NCI-H1105 treated with DMSO at 0.1 percent for 48 hours (cell line): ENCODE measurements at regions not wholly inside any gene's neighbourhood (a gene's known extent, or its start where the extent isn't known, plus 50 kb on each side); places are given as distances from the start of the nearest gene placed in this dataset.
A peak's percentile ranks its signal among the peaks of the same experiment; 100 is the strongest.
"Not testable (repeated sequence)": the region's sequence is repeated elsewhere in the genome, so short reads cannot be mapped to it uniquely, and the experiment has no call there.

Experiments used
- DNase-seq: peaks from one replicate; lab custom pipeline; 2025; lab: John Stamatoyannopoulos, UW

GRCh38 chr7:34392972-34393371 lies 265.0 kb upstream of the NPSR1 start:
- no peak for DNase-seq

- no peak for DNase-seq
Observed at GRCh38 chr7:34396437-34397064, 261.5 kb upstream of the NPSR1 start.

GRCh38 chr7:34401776-34402175 lies 256.2 kb upstream of the NPSR1 start:
- DNase-seq, result no peak

- no peak for DNase-seq
Observed at GRCh38 chr7:34406848-34407530, 251.0 kb upstream of the NPSR1 start.

- no peak for DNase-seq
Observed at GRCh38 chr7:34407586-34407985, 250.4 kb upstream of the NPSR1 start.

GRCh38 chr7:34417781-34418180 lies 240.2 kb upstream of the NPSR1 start:
- no peak for DNase-seq

- DNase-seq, result no peak
Observed at GRCh38 chr7:34421526-34421925, 236.5 kb upstream of the NPSR1 start.

GRCh38 chr7:34425194-34425593 lies 232.8 kb upstream of the NPSR1 start:
- DNase-seq, result no peak

GRCh38 chr7:34425631-34426384 lies 232.2 kb upstream of the NPSR1 start:
- DNase-seq, result no peak

GRCh38 chr7:34430456-34430855 lies 227.6 kb upstream of the NPSR1 start:
- no peak for DNase-seq

- no peak for DNase-seq
Observed at GRCh38 chr7:34438436-34438835, 219.6 kb upstream of the NPSR1 start.

GRCh38 chr7:34445653-34446052 lies 212.4 kb upstream of the NPSR1 start:
- no peak for DNase-seq

GRCh38 chr7:34448531-34448930 lies 209.5 kb upstream of the NPSR1 start:
- not testable (repeated sequence) for DNase-seq

- no peak for DNase-seq
Observed at GRCh38 chr7:34449765-34450164, 208.3 kb upstream of the NPSR1 start.

- DNase-seq, result no peak
Observed at GRCh38 chr7:34451183-34451582, 206.8 kb upstream of the NPSR1 start.

GRCh38 chr7:34451923-34452322 lies 206.1 kb upstream of the NPSR1 start:
- DNase-seq, result no peak

GRCh38 chr7:34452363-34452762 lies 205.7 kb upstream of the NPSR1 start:
- no peak for DNase-seq

GRCh38 chr7:34453150-34453549 lies 204.9 kb upstream of the NPSR1 start:
- DNase-seq, result no peak

- DNase-seq, result peak; percentile 85
Observed at GRCh38 chr7:34454381-34454780, 203.6 kb upstream of the NPSR1 start.

GRCh38 chr7:34457329-34457728 lies 200.7 kb upstream of the NPSR1 start:
- DNase-seq, result no peak

- DNase-seq, result no peak
Observed at GRCh38 chr7:34463830-34464229, 194.2 kb upstream of the NPSR1 start.

- no peak for DNase-seq
Observed at GRCh38 chr7:34471844-34472243, 186.2 kb upstream of the NPSR1 start.

GRCh38 chr7:34486371-34486770 lies 171.6 kb upstream of the NPSR1 start:
- DNase-seq, result peak; percentile 96
